ENCODE measurements at regions not wholly inside any gene's neighbourhood (a gene's known extent, or its start where the extent isn't known, plus 50 kb on each side); places are given as distances from the start of the nearest gene placed in this dataset.

DNA sequence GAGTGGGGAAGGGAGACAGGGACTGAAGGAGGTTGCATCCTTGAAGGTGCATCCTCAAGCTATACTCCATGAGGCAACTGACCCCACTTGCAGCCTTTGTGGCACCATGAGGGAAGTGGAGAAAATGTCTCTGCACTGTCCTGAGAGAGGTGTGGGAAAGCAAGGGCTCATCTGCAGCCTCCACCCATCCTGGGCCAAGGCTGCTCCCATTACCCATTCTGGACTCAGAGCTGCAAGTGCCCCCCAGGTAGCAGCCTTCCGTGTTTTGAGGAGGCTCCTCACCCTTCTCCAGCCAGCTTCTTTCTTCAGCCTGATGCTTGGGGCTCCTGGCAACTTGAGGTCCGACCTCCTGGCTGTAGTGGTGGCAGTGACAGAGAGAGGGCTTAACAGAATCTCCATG is 294.6 kb downstream of the CDH26 start:
- no peak for DNase-seq (ENCODE audit: low read depth, low spot score)
- no peaks in the 10 kb centered on the region for H3K36me3 Mint-ChIP-seq (ENCODE audit: low read depth)
- no peaks in the 10 kb centered on the region for H3K9me3 Mint-ChIP-seq
- H3K4me1 Mint-ChIP-seq, result no peaks in the 10 kb centered on the region
- TF ChIP-seq CTCF (conservative IDR thresholded peaks at IDR 0.05), result no peak
- no peak overlapping the region for H3K4me3 Mint-ChIP-seq
- peaks cover 59% of the 10 kb centered on the region for H3K27me3 Mint-ChIP-seq (ENCODE audit: low read depth)
- H3K27ac Mint-ChIP-seq (ENCODE audit: unreplicated experiment), result no peak overlapping the region

- Mint-ChIP-seq H3K9me3 (no peaks in the 10 kb centered on the region), H3K36me3 (ENCODE audit: low read depth) (no peaks in the 10 kb centered on the region), H3K4me3 (no peak overlapping the region), H3K27ac (ENCODE audit: unreplicated experiment) (no peak overlapping the region), H3K27me3 (ENCODE audit: low read depth) (peaks cover 62% of the 10 kb centered on the region), H3K4me1 (no peaks in the 10 kb centered on the region)
- no peak for TF ChIP-seq CTCF (conservative IDR thresholded peaks at IDR 0.05)
- DNase-seq (ENCODE audit: low read depth, low spot score), result no peak
These were observed 295.2 kb downstream of the CDH26 start for GRCh38 chr20:60253471-60253870.

DNA sequence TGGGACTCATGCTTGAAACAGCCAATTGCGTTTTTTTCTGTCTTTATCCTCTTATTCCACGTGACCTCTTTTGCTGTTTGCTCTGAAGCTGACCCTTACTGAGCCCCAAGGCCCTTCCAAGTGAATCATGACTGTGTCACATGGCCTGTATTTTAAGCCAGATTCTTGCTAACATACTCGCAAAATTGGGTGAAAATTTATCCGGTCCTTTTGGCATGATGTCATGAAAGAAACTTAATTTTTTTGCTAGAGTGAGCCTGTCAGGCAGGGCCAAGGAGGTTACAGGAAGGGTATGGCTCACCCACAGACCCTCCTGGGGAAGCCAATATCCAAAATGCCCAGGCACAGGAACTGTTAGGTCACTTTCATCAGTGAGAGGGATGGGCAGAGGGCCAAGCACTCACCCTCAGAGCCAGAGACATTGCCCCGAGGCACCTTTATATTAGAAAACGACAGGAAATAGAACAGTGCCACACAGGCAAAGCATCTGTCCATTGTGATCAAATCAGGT is 296.7 kb downstream of the CDH26 start:
- TF ChIP-seq CTCF (conservative IDR thresholded peaks at IDR 0.05), result no peak
- Mint-ChIP-seq H3K27me3 (ENCODE audit: low read depth) (peaks cover 58% of the 10 kb centered on the region), H3K27ac (ENCODE audit: unreplicated experiment) (no peak overlapping the region), H3K9me3 (no peaks in the 10 kb centered on the region), H3K4me1 (no peaks in the 10 kb centered on the region), H3K4me3 (no peak overlapping the region), H3K36me3 (ENCODE audit: low read depth) (no peaks in the 10 kb centered on the region)
- no peak for DNase-seq (ENCODE audit: low read depth, low spot score)

DNA sequence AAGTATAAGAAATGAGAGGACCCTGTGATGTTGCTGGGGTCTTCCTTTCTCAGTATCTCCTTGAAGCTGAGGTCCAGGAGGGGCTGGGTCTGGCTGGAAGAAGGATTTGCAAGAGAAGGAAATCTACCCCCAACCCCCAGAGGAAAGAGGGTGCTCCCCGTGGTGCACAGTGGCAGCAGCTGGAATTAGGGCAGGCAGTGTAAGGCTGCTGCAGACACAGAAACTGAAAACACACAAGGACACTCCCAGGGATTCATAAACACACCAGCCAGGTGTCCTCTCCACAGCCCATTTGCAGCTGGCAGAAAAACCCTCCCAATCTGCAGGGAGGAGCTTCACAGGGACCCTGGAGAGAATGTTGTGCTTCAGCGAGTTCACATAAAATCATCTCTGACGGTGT is 297.2 kb downstream of the CDH26 start:
- H3K36me3 Mint-ChIP-seq (ENCODE audit: low read depth), result no peaks in the 10 kb centered on the region
- H3K27ac Mint-ChIP-seq (ENCODE audit: unreplicated experiment), result no peak overlapping the region
- TF ChIP-seq CTCF (conservative IDR thresholded peaks at IDR 0.05), result no peak
- no peak for DNase-seq (ENCODE audit: low read depth, low spot score)
- peaks cover 53% of the 10 kb centered on the region for H3K27me3 Mint-ChIP-seq (ENCODE audit: low read depth)
- no peak overlapping the region for H3K4me3 Mint-ChIP-seq
- no peaks in the 10 kb centered on the region for H3K9me3 Mint-ChIP-seq
- H3K4me1 Mint-ChIP-seq, result no peaks in the 10 kb centered on the region

DNA sequence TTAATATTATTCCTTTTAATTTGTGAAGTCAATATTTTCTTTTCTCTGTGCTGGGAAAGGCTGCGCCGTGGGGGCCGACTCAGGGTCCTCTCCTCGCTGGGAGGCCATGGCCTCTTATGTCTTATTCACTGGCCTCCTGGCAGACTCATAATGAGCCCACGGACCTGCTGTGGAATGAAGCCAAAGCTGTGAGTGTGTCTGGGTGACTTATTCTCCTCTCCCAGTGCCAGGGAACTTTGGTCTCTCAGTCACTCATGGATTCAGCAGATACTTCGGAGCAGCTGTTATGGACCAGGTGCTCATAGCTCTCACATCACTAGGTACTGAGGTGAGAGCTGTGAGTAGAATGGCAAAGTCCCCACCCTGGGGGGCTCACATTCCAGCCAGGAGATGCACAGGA is 297.6 kb downstream of the CDH26 start:
- H3K27me3 Mint-ChIP-seq (ENCODE audit: low read depth), result peaks cover 51% of the 10 kb centered on the region
- H3K4me3 Mint-ChIP-seq, result no peak overlapping the region
- H3K36me3 Mint-ChIP-seq (ENCODE audit: low read depth), result no peaks in the 10 kb centered on the region
- no peak for DNase-seq (ENCODE audit: low read depth, low spot score)
- no peaks in the 10 kb centered on the region for H3K4me1 Mint-ChIP-seq
- no peaks in the 10 kb centered on the region for H3K9me3 Mint-ChIP-seq
- H3K27ac Mint-ChIP-seq (ENCODE audit: unreplicated experiment), result no peak overlapping the region
- TF ChIP-seq CTCF (conservative IDR thresholded peaks at IDR 0.05), result no peak

DNA sequence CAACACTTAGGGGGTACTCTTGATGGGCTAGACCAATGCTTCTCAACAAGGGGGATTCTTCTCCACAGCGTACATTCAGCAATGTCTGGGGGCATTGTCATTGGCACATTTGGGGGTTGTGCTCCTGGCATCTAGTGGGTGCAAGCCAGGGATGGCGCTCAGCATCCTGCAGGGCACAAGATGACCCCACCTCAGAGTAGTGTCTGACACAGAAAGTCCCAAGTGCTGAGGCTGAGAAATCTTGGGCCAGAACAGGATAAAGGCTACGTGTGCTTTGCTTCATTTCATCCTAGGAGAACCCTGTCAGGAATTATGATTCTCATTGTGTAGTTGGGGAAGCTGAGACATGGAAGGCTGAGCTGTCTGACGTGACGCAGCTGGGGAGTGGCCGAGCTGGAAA is 298.6 kb downstream of the CDH26 start:
- Mint-ChIP-seq H3K27ac (ENCODE audit: unreplicated experiment) (no peak overlapping the region), H3K36me3 (ENCODE audit: low read depth) (no peaks in the 10 kb centered on the region), H3K4me3 (no peak overlapping the region), H3K9me3 (no peaks in the 10 kb centered on the region), H3K4me1 (no peaks in the 10 kb centered on the region), H3K27me3 (ENCODE audit: low read depth) (peaks cover 48% of the 10 kb centered on the region)
- DNase-seq (ENCODE audit: low read depth, low spot score), result no peak
- TF ChIP-seq CTCF (conservative IDR thresholded peaks at IDR 0.05), result no peak

Measured in neural crest cell (in vitro differentiated cells).